B cell (primary cell): ENCODE measurements at regions not wholly inside any gene's neighbourhood (a gene's known extent, or its start where the extent isn't known, plus 50 kb on each side); places are given as distances from the start of the nearest gene placed in this dataset.
"Not testable (repeated sequence)": the region's sequence is repeated elsewhere in the genome, so short reads cannot be mapped to it uniquely, and the experiment has no call there.

Experiments used
- CTCF ChIP-seq: fragments of 200-600 bp; IDR thresholded peaks from one replicate; pipeline ENCODE4 v1.8.0; 2022; ENCODE audit warnings: antibody characterized with exemption, mild to moderate bottlenecking
- EZH2 ChIP-seq: IDR thresholded peaks from 2 replicates; pipeline ENCODE4 v1.6.1; 2012; ENCODE audit warnings: borderline replicate concordance, low read depth, mild to moderate bottlenecking, moderate library complexity, low read length; ENCODE audit not compliant: insufficient read depth, poor library complexity, severe bottlenecking

- TF ChIP-seq CTCF, EZH2: not testable (repeated sequence)
These were observed 135.5 kb downstream of the TNFRSF13B start for GRCh38 chr17:16836315-16836915.
